Thymus (tissue), 11 donors: ENCODE measurements at regions not wholly inside any gene's neighbourhood (a gene's known extent, or its start where the extent isn't known, plus 50 kb on each side); places are given as distances from the start of the nearest gene placed in this dataset.
A peak's percentile ranks its signal among the peaks of the same experiment; 100 is the strongest.

Source experiments
- DNase-seq, 9 donors: peaks; one replicate each; pipeline ENCODE4 v3.0.0-alpha.2; 2013; ENCODE audit warnings: low spot score in 9 of 9, low read depth in 6 of 9, missing footprints in 1 of 9
- H3K27ac ChIP-seq, 2 donors: one replicate each; pipeline ENCODE4 v1.5.1; 2013; ENCODE audit warnings: control low read depth in 1 of 2, low read depth in 1 of 2, low read length in 1 of 2, mild to moderate bottlenecking in 1 of 2, moderate library complexity in 1 of 2
- H3K27me3 ChIP-seq, 2 donors: one replicate each; pipeline ENCODE4 v1.5.1; 2013; ENCODE audit warnings: low read length in 1 of 2; ENCODE audit not compliant: control insufficient read depth in 2 of 2, insufficient read depth in 1 of 2
- H3K36me3 ChIP-seq, 2 donors: one replicate each; pipeline ENCODE4 v1.5.1; 2013; ENCODE audit warnings: low read length in 1 of 2, mild to moderate bottlenecking in 1 of 2, moderate library complexity in 1 of 2; ENCODE audit not compliant: control insufficient read depth in 2 of 2, insufficient read depth in 2 of 2
- H3K4me1 ChIP-seq, 2 donors: one replicate each; pipeline ENCODE4 v1.5.1; 2013; ENCODE audit warnings: low read length in 2 of 2; ENCODE audit not compliant: control insufficient read depth in 2 of 2, insufficient read depth in 2 of 2
- H3K4me3 ChIP-seq, 2 donors: one replicate each; pipeline ENCODE4 v1.5.1; 2013; ENCODE audit warnings: low read length in 2 of 2, control low read depth in 1 of 2, mild to moderate bottlenecking in 1 of 2
- H3K9me3 ChIP-seq, 2 donors: one replicate each; pipeline ENCODE4 v1.5.1; 2013; ENCODE audit warnings: low read length in 1 of 2, mild to moderate bottlenecking in 1 of 2; ENCODE audit not compliant: control insufficient read depth in 2 of 2, insufficient read depth in 1 of 2
- WGBS: extraction: QIAGEN DNeasy Blood & Tissue Kit; methylation state at CpG from one replicate; pipeline ENCODE4 v1.1.7; 2013; 5-methylcytosine and 5-hydroxymethylcytosine counted together
- donor health status: healthy.

DNA sequence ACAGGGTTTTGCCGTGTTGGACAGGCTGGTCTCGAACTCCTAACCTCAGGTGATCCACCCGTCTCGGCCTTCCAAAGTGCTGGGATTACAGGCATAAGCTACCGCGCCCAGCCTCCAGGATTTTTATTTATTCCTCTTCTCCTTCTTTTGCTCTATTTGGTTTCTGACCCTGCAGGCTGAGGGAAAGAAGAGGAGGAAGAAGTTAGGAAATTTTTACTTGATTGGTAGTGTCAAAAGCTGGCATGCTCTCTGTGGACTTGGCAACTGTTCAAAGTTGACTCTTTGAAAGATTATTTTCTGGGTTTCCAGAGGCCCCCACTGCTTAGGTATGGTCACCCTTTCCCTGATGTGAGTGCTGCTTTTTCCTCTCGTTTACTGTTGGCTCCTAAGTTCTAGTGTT lies 372.2 kb downstream of the DIPK2A start:
- Histone ChIP-seq H3K36me3 (no peaks in the 10 kb centered on the region), H3K4me1 (no peaks in the 10 kb centered on the region), H3K4me3 (no peak overlapping the region), H3K27ac (no peak overlapping the region), H3K9me3 (no peaks in the 10 kb centered on the region), H3K27me3 (peaks cover 2 to 13% of the 10 kb centered on the region in 2 donors)
- DNase-seq, result no peak
- WGBS, result 95% methylated on average over 7 of the region's 7 CpGs

GRCh38 chr3:144344925-144345548 lies 373.4 kb downstream of the DIPK2A start:
- no peaks in the 10 kb centered on the region for H3K4me1 ChIP-seq
- peak in 6 of 9 donors; percentile 5 to 58 (median 9) for DNase-seq
- WGBS, result 7% methylated on average over 2 of the region's 2 CpGs
- H3K4me3 ChIP-seq, result no peak overlapping the region
- no peak overlapping the region for H3K27ac ChIP-seq
- H3K36me3 ChIP-seq, result no peaks in the 10 kb centered on the region
- H3K9me3 ChIP-seq, result no peaks in the 10 kb centered on the region
- H3K27me3 ChIP-seq, result peaks cover 2 to 13% of the 10 kb centered on the region in 2 donors

- WGBS, result 96% methylated on average over 3 of the region's 3 CpGs
- DNase-seq, result no peak
- no peaks in the 10 kb centered on the region for H3K27me3 ChIP-seq
- H3K27ac ChIP-seq, result no peak overlapping the region
- H3K4me1 ChIP-seq, result no peaks in the 10 kb centered on the region
- no peaks in the 10 kb centered on the region for H3K36me3 ChIP-seq
- H3K4me3 ChIP-seq, result no peak overlapping the region
- no peaks in the 10 kb centered on the region for H3K9me3 ChIP-seq
These were observed 378.5 kb downstream of the DIPK2A start for GRCh38 chr3:144350125-144350524.

GRCh38 chr3:144351011-144351410 lies 379.4 kb downstream of the DIPK2A start:
- Histone ChIP-seq H3K27ac (no peak overlapping the region), H3K36me3 (no peaks in the 10 kb centered on the region), H3K9me3 (no peaks in the 10 kb centered on the region), H3K4me1 (no peaks in the 10 kb centered on the region), H3K4me3 (no peak overlapping the region), H3K27me3 (no peaks in the 10 kb centered on the region)
- DNase-seq, result no peak
- WGBS, result 93% methylated on average over 2 of the region's 2 CpGs

GRCh38 chr3:144351773-144352365 lies 380.2 kb downstream of the DIPK2A start:
- Histone ChIP-seq H3K27me3 (no peaks in the 10 kb centered on the region), H3K4me3 (no peak overlapping the region), H3K4me1 (no peaks in the 10 kb centered on the region), H3K27ac (no peak overlapping the region), H3K36me3 (no peaks in the 10 kb centered on the region), H3K9me3 (no peaks in the 10 kb centered on the region)
- no peak for DNase-seq
- 94% methylated on average over 4 of the region's 4 CpGs for WGBS

- no peaks in the 10 kb centered on the region for H3K36me3 ChIP-seq
- H3K4me3 ChIP-seq, result no peak overlapping the region
- no peaks in the 10 kb centered on the region for H3K9me3 ChIP-seq
- H3K4me1 ChIP-seq, result no peaks in the 10 kb centered on the region
- no peak overlapping the region for H3K27ac ChIP-seq
- 48% methylated on average over 2 of the region's 2 CpGs for WGBS
- DNase-seq, result no peak
- no peaks in the 10 kb centered on the region for H3K27me3 ChIP-seq
These were observed 386.6 kb downstream of the DIPK2A start for GRCh38 chr3:144358191-144358590.

DNA sequence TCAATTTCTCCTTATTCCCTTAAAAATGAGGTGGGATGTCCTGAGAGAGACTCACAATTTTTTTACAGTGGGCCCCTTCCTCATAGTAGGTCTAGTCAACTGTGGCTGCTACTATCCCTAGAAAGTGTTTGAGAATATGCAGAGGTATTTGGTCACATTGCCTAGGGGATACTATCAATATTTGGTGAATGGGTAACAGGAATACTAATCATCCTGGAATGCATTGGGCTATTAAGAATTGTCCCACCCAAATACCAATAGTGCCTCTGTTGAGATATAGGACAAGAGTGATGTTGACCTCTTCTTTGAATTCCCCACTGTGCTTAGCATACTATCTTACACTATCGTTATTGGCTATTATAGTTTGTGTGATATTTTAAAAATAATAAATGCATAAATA lies 389.4 kb downstream of the DIPK2A start:
- H3K9me3 ChIP-seq, result no peaks in the 10 kb centered on the region
- 99% methylated on average over 1 of the region's 1 CpG for WGBS
- no peak for DNase-seq

DNA sequence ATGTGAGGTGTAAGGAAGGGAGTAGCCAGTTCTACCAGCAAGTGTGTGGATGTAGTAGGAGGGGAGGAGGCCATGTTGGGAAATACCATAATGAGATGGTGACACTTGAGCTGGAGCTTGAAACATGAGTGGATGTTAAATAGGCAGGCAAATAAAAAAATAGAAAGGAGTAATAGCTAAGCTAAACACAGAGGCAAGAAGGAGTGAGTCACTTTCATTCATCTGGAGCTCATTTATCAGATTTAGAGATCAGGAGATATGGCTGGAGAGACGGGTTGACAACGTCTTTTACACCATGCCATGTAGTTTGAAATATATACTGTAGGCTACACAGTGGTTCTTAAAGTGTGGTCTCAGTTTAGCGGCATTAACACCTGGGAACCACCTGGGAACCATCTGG lies 390.5 kb downstream of the DIPK2A start:
- H3K27me3 ChIP-seq, result no peaks in the 10 kb centered on the region
- no peak overlapping the region for H3K27ac ChIP-seq
- DNase-seq, result no peak
- H3K9me3 ChIP-seq, result peaks cover 0 to under 1% of the 10 kb centered on the region in 2 donors
- no peak overlapping the region for H3K4me3 ChIP-seq
- WGBS, result 85% methylated on average over 3 of the region's 3 CpGs
- no peaks in the 10 kb centered on the region for H3K36me3 ChIP-seq
- no peaks in the 10 kb centered on the region for H3K4me1 ChIP-seq

More for the DNA sequence above, 389.4 kb downstream of the DIPK2A start:
- Histone ChIP-seq H3K36me3 (no peaks in the 10 kb centered on the region), H3K27ac (no peak overlapping the region), H3K27me3 (no peaks in the 10 kb centered on the region), H3K4me3 (no peak overlapping the region), H3K4me1 (no peaks in the 10 kb centered on the region)

DNA sequence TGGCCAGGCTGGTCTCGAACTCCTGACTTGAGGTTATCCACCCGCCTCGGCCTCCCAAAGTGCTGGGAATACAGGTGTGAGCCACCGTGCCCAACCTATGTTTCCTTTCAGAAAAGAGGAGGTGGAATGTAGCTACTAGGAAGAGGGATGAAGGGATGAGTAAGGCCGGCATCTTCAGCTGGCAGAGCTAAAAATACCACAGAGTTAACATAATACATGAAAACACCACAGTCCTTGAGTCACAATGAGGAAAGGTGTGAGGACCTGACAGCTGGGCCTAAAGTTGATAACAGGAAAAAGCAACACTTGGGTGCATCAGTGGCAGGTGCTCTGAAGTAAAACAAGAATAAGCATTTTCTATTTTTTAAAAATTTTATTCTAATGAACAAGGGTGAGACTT lies 392.2 kb downstream of the DIPK2A start:
- DNase-seq, result no peak
- H3K9me3 ChIP-seq, result peaks cover 0 to 7% of the 10 kb centered on the region in 2 donors
- no peaks in the 10 kb centered on the region for H3K36me3 ChIP-seq
- H3K27me3 ChIP-seq, result no peaks in the 10 kb centered on the region
- H3K4me1 ChIP-seq, result no peaks in the 10 kb centered on the region
- 85% methylated on average over 5 of the region's 5 CpGs for WGBS
- no peak overlapping the region for H3K4me3 ChIP-seq
- H3K27ac ChIP-seq, result no peak overlapping the region
